ENCODE measurements at regions not wholly inside any gene's neighbourhood (a gene's known extent, or its start where the extent isn't known, plus 50 kb on each side); places are given as distances from the start of the nearest gene placed in this dataset.
"Not testable (repeated sequence)": the region's sequence is repeated elsewhere in the genome, so short reads cannot be mapped to it uniquely, and the experiment has no call there.

DNA sequence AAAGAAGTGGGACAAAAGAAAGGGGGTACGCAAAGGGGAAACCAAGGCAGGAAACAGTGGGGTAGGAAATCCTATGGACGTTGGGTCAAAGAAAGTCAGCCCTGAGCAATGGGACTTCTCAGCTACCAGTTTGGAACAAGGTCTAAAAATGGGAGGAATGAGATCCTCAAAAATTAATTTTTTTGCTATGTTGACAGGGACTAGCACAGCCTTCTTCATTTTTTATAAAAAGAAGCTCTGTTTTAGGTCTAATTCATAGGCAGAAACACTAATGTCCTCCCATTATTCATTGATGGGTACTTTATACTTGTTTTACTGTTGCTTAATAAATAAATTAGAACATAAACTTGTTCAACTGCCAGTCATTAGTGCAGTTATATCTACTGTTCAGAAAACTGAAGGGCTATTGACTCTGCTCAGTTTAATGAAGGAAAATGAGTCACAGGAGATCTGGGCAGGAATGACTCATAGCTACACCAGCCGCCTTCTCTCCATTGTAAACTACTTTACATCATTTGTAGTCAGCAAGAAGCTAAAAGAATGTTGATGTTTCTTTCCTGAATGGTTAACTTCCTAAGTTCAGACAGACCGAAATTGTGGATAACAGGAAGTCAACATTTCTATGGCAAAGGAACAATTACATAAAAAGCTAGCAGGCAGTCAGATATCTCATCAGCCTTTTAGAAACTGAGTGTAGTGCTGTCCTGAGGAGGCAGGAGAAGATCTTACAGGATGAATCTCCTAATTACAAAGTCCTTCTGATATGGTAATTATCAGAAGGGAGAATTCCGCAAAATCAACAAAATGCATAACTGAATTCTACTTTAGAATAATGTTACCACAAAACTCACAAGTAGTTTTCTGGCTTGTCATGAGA is 356.4 kb upstream of the PKN2 start:
- no peak for DNase-seq

DNA sequence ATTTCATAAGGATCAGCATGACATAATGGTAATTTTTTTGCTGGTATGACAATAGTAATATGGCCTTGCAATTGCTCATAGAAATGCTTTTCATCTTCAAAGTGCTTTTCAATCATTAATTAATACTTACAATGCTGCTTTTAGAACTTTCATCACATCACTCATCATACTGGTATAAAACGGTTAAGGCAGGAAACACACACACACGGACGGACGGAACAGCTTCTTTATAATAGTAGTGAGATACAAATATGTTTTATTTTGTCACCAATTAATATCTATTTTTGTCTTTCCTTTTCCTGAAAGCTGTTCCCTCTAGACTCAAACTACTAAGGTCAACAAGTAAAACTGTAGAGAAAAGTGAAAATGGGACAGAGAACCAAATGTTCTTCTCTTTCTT is 353.9 kb upstream of the PKN2 start:
- DNase-seq, result no peak

DNA sequence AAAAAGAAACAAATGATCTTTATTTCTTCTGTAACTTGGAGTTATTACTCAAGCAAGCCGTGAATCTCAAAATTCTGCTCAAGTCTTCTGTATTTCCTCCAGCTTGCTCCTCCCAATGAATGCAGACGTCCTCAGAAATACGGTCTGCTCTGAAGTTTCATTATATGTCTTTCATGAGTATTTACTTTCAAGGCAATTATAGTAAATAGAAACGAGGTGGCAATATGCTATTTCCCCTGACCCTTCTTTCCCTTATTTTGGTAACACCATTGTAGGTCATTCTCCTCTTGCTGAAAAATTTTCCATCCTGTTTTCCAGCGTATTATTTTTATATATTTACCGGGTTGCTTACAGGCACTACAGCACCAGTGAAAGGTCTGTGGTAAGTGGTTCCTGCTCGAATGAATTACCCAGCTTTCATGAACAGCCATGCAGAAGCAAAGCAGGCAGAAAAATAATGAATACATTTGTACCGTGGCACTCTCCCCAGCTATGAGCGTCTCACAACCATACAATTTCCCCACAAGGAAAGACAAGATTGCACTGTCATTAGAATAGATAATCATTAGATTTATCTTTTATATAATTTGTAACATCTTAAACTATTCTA is 350.9 kb upstream of the PKN2 start:
- DNase-seq, result no peak

DNA sequence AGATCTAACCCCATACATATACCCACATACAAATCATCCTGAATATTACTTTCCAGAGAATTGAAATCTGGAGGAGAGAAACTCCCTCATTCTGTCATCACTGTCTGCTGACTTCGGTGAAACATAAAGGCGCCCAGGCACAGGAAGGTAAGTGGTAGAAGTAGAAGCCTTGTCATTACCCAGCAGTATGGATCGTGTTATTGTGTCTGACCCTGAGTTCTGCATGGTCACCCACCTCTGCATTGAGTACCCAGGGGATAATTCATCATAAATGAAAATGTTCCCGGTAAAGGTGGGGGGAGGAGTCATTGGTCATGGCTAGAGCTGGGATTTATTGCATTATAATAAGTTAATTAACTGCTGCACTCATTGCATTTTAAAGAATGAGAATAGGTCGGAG is 342.6 kb upstream of the PKN2 start:
- DNase-seq, result no peak

DNA sequence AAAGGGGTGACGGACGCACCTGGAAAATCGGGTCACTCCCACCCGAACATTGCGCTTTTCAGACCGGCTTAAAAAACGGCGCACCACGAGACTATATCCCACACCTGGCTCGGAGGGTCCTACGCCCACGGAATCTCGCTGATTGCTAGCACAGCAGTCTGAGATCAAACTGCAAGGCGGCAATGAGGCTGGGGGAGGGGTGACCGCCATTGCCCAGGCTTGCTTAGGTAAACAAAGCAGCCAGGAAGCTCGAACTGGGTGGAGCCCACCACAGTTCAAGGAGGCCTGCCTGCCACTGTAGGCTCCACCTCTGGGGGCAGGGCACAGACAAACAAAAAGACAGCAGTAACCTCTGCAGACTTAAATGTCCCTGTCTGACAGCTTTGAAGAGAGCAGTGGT is 342.0 kb upstream of the PKN2 start:
- not testable (repeated sequence) for DNase-seq

DNA sequence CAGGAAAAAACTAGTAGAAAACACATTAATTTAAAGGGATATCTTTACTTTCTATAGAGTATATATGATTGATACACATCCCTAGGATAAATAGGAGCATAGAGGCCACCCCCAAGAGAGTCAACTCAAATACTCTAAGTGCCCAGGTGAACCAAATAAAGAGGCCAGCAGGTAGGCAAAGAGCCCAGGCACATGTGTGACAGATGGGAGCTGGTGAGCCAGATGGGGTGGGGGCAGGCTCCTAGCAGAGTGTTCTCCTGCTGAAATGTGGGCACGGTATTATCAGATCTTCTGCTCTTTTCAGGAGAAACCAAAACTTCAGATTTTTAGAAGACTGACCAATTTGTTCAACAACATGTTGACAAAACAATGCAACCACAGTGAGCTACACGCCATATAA is 333.4 kb upstream of the PKN2 start:
- DNase-seq, result no peak

DNA sequence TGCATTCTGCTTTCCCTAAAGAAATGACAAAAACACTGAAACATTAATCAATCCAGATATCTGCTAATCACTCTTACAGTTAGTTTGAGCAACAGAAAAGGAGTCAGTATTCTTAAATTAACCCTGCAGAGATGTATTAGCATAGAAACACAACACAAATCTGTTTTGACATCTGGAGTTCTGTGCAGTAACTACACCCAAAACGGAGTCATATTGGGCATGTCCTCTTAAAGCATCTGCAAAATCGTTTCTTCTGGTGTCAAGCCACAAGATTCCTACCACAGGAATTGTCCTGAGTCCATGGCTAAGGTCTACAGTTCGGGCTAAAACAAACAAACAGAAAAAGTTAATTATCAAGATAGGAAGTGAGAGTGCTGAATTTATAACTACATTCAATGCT is 332.1 kb upstream of the PKN2 start:
- DNase-seq, result no peak

DNA sequence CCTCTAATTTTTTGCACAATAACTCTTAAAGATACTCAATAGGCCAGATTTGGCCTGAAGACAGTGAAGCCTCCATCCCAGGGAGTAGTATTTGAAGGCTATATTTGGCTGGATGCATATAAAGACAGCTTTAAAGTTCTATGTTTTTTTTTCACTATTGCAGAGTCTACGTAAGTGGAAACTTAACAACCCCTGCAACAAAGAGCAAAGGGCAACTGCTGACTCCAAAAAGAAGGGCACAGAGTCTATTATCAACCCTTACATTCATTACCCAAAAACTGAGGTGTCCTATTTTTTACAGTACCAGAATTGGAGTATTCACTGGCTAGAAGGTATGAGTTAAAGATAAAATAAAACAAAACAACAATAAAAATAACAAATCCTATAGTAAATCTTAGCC is 329.8 kb upstream of the PKN2 start:
- no peak for DNase-seq

DNA sequence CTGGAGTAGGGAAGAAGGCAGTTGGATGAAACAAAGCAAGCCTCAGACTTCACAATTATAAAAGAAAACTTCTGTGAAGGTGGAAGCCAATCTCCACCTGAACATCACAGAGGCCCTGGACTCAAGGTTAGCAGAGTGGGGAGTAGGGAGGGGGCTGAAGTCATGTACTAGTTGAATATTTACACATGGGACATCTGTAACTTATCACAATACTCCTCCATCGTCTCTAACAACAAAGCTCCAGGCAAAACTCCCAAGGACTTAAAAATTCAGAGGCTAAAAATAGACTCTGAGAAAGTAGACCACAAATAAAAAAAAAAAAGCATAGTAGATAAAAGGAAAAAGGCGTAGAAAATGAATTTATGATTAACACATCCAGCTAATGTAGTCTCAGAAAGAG is 326.3 kb upstream of the PKN2 start:
- no peak for DNase-seq

DNA sequence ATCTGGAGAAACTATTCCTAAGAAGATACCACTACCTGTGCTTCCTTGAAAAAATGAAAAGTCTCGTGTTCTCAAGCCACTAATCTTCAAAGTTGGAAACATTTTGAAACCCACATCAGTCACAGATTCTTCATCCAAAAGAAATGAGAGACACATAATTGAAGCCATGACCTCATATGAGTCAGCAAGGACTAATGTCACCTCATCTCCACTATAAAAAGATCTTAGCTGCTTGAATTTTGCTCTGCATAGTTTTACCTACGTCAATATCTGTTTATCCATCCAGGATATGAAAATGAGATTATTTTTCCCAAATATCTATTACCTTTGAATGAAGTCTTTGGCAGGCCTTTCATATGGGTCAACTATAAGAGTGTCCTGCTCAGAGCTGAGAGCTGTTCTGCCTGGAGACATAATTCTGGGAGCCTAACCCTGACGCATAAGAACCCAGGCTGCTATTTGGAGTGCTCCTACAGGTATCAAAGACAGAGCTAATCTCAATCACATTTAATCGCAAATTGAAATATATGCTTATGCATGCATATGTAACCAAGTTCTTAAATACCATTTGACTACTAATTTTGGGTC is 312.5 kb upstream of the PKN2 start:
- DNase-seq, result no peak

DNA sequence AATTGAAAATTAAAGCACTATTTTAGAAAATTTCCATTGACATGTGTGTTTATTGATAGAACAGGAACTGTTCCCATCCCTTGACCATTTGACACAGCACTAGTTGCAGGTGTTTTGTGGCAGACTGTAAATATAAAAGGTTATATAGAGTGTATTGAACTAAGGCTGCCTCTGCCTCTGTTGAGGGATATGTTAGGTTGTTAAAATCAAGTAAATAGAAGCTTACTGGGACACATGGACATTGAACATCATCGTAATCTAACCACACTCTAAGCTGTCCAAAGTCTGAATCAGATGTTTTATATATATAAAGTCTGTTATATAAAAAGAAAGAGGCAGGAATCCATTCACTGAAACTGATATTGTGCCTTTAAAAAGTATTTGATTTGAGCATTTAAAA is 308.1 kb upstream of the PKN2 start:
- no peak for DNase-seq

DNA sequence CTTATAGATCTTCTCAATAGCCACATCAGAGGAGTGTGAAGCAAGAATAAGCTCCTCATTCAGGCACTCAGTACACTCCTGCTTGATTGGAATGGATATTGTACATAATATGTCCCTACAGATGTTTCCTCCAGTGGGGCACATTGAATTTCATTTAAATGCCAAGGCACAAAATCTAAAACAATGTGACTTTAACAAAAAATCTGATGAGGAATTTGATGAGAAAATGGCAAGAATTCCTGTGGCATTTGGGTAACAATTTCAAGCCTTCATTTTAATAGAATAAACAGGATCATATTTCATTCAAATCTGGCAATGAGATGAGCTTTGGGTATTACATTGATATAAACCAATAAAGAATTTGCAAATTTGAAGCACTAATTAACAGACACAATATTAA is 307.7 kb upstream of the PKN2 start:
- no peak for DNase-seq

DNA sequence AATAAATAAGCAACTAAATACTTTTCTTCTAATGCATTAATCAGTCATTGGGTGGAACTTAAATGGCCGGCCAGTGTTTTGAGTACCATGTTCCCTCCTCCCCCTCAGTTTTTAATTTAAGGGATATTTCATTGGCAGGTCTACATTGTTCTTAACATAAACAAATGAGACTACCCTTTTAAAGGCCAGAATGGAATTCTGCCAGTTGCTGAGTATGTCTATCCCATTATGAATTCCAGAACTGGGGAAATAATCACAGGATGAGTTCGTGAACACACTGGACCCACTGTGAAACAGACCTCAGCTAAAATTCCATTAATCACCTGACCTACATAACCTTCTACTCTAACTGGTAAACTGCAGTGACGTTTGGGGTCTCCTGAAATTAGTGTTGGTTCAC is 305.5 kb upstream of the PKN2 start:
- DNase-seq, result no peak

DNA sequence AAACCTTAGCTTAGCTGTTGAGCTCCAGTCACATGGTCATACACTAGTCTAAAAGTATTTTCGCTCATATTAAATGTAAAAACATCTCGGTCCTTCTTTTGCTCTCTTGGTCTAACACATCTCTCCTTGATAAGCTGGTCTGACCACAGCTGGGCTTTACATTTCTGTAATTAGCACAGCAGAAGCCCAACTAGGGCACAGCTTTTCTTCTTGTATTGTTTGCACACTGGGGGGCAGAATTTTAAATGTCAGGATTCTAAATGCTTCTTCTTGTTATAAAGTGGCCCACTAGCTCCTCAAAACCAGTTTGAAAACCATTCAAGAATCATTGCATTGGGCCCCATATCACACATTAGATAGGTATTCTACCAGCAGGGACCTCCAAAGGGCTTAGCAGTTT is 289.1 kb upstream of the PKN2 start:
- DNase-seq, result no peak

DNA sequence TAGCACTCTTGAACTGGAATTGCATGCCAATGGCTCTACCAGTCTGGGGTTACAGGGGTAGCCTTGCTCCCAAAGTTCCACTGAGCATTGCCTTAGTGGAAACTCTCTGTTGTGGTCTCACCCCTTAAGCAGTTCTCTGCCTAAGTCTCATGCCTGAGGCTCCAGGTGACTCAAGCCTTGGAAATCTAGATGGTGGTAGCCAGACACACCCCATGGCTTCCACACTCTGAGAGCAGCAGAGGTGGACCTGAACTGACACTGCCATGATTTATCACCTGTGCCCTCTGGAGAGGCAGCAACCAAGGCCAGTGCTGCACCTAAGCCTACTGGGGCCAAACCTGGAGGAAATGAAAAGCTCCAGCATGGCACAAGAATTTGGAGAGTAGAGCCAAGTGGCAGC is 285.7 kb upstream of the PKN2 start:
- DNase-seq, result no peak

DNA sequence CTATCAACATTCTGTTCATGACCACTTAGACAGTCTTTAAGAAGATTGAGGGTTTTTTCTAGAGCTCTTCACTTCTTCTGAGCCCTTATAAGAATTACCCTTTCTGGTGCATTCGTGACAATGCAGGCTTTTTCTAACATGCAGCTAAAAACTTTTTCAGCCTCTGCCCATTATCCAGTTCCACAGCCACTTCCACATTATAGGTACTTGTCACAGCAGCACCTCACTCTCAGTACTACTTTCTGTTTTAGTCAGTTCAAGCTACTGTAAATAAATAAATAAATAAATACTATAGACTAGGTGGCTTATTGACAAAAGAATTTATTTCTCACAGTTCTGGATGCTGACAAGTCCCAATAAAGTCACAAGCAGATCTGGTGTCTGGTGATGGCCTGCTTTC is 284.4 kb upstream of the PKN2 start:
- DNase-seq, result no peak

DNA sequence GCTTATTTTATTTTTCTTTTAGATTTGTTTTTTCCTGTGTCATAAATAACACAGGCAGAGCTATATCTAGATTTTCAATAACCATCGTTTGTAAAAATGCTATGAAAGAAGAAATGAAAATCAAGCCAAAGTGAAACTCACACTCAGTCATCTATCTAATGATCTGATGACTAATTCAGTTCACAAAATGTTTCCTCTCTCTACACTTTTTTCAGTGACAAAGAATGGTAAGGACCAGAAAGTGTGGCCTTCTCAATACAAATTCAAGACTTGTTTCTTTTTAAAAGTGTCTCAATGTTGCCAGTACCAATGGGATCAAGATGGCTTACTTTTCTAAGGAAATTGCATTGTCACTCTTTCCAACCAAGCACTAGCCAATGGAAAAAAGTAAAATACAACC is 282.8 kb upstream of the PKN2 start:
- no peak for DNase-seq

DNA sequence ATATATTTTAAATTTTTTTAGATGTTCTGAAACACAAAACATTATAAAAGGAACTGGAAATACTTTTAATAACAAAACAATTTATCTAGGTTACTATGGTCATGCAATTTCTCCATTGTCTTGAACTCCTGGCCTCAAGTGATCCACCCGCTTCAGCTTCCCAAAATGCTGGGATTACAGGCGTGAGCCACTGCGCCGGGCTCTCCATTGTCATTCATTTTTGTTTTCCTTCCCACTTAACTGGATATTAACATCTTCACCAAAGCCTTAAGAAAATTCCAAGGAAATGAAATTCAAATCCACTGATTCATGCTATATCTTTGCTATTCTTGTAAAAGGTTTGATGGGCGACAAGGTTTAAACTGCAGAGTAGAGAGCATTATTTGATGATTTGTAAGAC is 279.5 kb upstream of the PKN2 start:
- DNase-seq, result no peak

DNA sequence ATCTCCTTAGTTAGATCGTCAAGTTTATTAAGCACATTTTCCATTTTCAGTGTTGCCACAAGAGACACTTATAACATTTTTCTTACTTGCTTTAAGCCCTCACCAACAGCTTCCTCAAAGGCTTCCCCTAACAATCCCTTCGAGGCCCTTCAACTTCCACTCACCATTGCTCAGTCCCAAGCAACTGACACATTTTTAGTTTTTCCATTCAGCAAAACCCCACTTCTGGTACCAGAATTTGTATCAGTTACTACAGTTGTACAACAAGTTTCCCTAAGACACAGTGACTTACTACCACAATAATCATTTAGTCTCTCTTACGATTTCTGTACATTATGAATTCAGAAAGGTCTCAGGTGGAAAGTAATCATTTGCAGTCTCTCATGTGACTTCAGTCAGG is 276.8 kb upstream of the PKN2 start:
- DNase-seq, result no peak

DNA sequence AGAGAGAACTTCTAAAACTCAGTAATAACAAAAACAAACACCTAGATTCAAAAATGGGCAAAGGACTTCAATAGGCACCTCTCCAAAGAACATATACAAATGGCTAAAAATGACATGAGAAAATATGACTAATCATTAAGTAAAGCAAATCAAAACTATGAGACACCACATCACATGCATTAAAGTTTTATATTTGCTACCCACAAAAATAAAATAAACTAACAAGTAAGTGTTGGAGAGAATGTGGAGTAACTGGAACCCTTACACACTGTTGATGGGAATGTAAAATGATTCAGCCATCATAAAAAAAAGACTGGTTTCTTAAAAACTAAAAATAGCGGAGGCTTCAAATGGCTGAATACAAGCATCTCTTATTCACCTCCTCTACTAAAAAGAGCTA is 262.1 kb upstream of the PKN2 start:
- no peak for DNase-seq

DNA sequence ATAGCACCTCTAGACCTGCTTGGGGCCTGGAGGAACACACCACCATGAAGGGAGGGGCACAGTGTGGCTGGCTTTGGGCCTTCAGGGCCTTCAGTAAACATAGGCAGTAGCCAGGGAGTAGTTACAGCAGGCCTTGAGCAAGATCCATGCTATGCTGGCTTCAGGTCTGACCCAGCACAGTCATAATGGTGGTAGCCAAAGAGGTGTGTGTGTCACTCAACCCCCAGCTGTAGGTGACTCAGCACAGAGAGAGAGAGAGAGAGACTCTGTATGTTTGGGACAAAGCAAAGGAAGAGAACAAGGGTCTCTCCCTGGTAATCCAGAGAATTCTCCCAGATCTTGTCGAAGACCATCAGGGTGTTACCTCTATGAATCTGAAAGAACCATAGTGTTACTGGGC is 250.5 kb upstream of the PKN2 start:
- DNase-seq, result no peak

DNA sequence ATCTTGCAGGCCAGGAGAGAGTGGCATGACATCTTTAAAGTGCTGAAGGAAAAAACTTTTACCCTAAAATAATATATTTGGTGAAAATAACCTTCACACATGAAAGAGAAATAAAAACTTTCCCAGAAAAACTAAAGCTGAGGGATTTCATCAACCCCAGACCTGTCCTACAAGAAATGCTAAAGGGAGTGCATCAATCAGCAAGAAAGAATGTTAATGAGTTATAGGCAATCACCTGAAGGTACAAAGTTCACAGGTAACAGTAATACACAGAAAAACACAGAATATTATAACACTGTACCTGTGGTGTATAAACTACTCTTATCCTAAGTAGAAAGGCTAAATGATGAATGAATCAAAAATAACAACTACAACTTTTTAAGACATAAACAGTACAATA is 249.2 kb upstream of the PKN2 start:
- no peak for DNase-seq

DNA sequence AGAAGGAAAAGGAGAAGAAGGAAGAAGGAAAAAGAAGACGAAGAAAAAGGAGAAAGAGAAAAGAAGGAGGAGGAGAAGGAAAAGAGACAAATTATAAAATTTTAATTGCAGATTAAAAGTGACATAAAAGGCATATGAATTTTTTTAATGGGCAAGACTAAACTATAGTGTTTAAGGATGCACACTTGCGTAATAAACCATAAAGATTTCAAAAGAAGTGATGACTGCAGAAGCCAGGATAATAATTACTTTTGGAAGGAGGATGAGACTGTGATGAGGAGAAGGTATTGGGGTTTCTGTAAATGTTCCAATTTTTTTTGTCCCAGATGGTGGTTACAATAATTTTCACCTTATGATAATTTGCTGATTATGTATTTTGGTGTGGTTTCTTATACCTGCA is 243.1 kb upstream of the PKN2 start:
- DNase-seq, result no peak

DNA sequence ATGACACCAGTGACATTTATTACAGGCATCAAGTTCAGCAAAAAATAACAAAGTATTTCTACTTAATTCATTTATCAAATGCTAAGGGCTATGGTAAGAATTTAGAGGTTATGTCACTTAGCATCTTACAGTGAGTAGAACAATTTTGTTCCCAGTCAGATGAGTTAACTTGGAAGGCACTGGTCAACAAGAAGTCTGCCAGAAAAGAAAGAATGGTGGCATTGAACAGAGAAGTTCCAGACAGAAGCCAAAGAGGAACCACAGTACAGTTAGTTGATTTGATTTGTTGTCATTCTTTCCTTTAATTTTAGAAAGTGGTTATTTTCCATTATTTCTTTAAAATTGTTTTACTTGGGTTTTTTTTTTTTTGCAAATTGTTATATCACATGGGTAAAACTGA is 232.2 kb upstream of the PKN2 start:
- no peak for DNase-seq

DNA sequence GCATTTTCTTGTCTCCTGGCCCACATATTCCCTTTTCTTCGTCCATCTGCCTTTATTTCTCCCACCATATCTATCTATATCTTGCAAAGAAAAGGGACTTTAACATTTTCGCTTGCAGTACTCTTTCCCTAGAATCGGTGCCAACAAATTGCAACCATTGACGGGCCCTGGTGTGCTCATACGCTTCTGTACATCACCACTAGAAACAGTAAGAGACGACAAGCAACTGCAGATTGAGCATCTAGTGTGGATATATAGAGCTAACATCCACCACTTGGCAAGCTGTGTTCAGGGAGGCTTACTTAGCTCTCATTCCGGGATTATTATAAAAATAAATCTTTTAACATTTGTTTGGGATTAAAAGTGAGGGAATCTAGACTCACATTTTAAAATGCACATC is 230.8 kb upstream of the PKN2 start:
- DNase-seq, result no peak

All from NCI-H1048 (cell line).